ENCODE measurements at regions not wholly inside any gene's neighbourhood (a gene's known extent, or its start where the extent isn't known, plus 50 kb on each side); places are given as distances from the start of the nearest gene placed in this dataset.
"Not testable (repeated sequence)": the region's sequence is repeated elsewhere in the genome, so short reads cannot be mapped to it uniquely, and the experiment has no call there.

DNA sequence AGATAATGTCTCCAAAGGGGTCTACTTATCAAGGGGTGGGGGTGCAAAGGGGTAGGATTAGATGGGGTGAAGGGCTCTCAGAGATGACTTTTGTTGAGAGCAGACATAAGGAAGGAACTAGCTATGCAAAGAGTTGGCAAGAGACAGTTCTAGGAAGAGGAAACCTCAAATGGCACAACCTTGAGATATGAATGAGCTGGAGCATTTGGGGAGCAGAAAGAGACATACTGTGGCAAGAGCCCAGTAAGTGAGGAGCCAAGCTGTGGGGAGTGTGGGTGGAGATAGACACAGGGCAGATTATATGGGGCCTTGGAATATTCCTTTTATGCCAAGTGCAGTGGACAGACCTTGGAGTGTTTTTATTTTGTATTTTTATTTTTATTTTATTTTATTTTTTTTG is 84.8 kb upstream of the BTG3 start:
- TF ChIP-seq, protein P1, sequence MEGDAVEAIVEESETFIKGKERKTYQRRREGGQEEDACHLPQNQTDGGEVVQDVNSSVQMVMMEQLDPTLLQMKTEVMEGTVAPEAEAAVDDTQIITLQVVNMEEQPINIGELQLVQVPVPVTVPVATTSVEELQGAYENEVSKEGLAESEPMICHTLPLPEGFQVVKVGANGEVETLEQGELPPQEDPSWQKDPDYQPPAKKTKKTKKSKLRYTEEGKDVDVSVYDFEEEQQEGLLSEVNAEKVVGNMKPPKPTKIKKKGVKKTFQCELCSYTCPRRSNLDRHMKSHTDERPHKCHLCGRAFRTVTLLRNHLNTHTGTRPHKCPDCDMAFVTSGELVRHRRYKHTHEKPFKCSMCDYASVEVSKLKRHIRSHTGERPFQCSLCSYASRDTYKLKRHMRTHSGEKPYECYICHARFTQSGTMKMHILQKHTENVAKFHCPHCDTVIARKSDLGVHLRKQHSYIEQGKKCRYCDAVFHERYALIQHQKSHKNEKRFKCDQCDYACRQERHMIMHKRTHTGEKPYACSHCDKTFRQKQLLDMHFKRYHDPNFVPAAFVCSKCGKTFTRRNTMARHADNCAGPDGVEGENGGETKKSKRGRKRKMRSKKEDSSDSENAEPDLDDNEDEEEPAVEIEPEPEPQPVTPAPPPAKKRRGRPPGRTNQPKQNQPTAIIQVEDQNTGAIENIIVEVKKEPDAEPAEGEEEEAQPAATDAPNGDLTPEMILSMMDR (IDR thresholded peaks at IDR 0.05): no peak
- Histone ChIP-seq H3K9me3 (no peaks in the 10 kb centered on the region), H3K27me3 (ENCODE audit: low read depth) (no peaks in the 10 kb centered on the region), H3K27ac (no peak overlapping the region), H3K4me3 (no peak overlapping the region), H3K36me3 (no peaks in the 10 kb centered on the region), H3K4me1 (no peaks in the 10 kb centered on the region)
- DNase-seq (no peak), ATAC-seq (no peak)
- intact Hi-C loops (cut with DNase I): no loop called here

GRCh38 chr21:17694416-17694815 is 81.7 kb upstream of the BTG3 start:
- H3K27ac ChIP-seq; H3K27me3 ChIP-seq (ENCODE audit: low read depth); DNase-seq; ATAC-seq; intact Hi-C loops (cut with DNase I); H3K9me3 ChIP-seq; H3K36me3 ChIP-seq; H3K4me3 ChIP-seq; H3K4me1 ChIP-seq: not testable (repeated sequence)

DNA sequence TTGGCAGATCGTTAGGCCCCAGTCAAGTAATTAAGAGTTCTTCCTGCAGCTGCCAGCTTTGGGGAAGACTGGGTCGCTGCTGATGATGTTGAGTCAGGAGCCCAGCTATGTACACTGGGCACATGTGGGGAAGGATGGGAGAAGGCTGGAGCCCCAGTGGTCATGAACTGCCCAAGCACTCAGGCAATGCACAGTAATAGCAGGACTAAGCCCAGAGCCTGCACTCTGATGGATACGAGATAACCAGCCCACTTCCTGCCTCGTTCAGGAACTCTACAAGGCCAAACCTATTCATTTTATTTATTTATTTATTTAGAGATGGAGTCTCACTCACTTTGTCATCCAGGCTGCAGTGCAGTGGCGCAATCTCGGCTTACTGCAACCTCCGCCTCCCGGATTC is 81.1 kb upstream of the BTG3 start:
- TF ChIP-seq, protein P1 (IDR thresholded peaks at IDR 0.05): no peak
- no peaks in the 10 kb centered on the region for H3K9me3 ChIP-seq
- intact Hi-C loops (cut with DNase I): no loop called here
- no peaks in the 10 kb centered on the region for H3K36me3 ChIP-seq
- H3K27me3 ChIP-seq (ENCODE audit: low read depth): no peaks in the 10 kb centered on the region
- H3K27ac ChIP-seq: no peak overlapping the region
- H3K4me3 ChIP-seq: no peak overlapping the region
- ATAC-seq (peak in 1 of 2 donors; percentile 47), DNase-seq (no peak)
- H3K4me1 ChIP-seq: peaks cover 6% of the 10 kb centered on the region

- no peaks in the 10 kb centered on the region for H3K9me3 ChIP-seq
- TF ChIP-seq, protein P1 (IDR thresholded peaks at IDR 0.05): no peak
- ATAC-seq: no peak
- H3K27ac ChIP-seq: no peak overlapping the region
- H3K4me3 ChIP-seq: no peak overlapping the region
- H3K27me3 ChIP-seq (ENCODE audit: low read depth): no peaks in the 10 kb centered on the region
- DNase-seq: no peak
- intact Hi-C loops (cut with DNase I): no loop called here
- H3K36me3 ChIP-seq: no peaks in the 10 kb centered on the region
- H3K4me1 ChIP-seq: peaks cover 6% of the 10 kb centered on the region
These were observed 77.4 kb upstream of the BTG3 start for GRCh38 chr21:17690078-17690494.

- Histone ChIP-seq H3K4me1 (peaks cover 6% of the 10 kb centered on the region), H3K9me3 (no peaks in the 10 kb centered on the region), H3K36me3 (no peaks in the 10 kb centered on the region), H3K27ac (no peak overlapping the region), H3K4me3 (no peak overlapping the region), H3K27me3 (ENCODE audit: low read depth) (no peaks in the 10 kb centered on the region)
- ATAC-seq (peak in 1 of 2 donors; percentile 33), DNase-seq (peak; percentile 57)
- intact Hi-C loops (cut with DNase I): no loop called here
- TF ChIP-seq, protein P1 (IDR thresholded peaks at IDR 0.05): peak; percentile 27
These were observed 76.5 kb upstream of the BTG3 start for GRCh38 chr21:17688912-17689874.

- Histone ChIP-seq H3K27ac (no peak overlapping the region), H3K4me3 (no peak overlapping the region), H3K36me3 (no peaks in the 10 kb centered on the region), H3K9me3 (no peaks in the 10 kb centered on the region), H3K4me1 (no peaks in the 10 kb centered on the region), H3K27me3 (ENCODE audit: low read depth) (no peaks in the 10 kb centered on the region)
- ATAC-seq (no peak), DNase-seq (no peak)
- TF ChIP-seq, protein P1 (IDR thresholded peaks at IDR 0.05): no peak
- intact Hi-C loops (cut with DNase I): loop anchor here (5.0 kb wide), 1 partner anchor 219 kb away; no protein-coding TSS in a partner anchor
These were observed 70.2 kb upstream of the BTG3 start for GRCh38 chr21:17682924-17683323.
